Tibial nerve (tissue), 4 donors: ENCODE measurements at regions not wholly inside any gene's neighbourhood (a gene's known extent, or its start where the extent isn't known, plus 50 kb on each side); places are given as distances from the start of the nearest gene placed in this dataset.

ENCODE experiments used
- DNase-seq, 2 donors: peaks; one replicate each; pipeline ENCODE4 v3.0.0-alpha.2; 2019; ENCODE audit warnings: low spot score in 2 of 2
- H3K27ac ChIP-seq, 4 donors: fragments of 200-600 bp; sonication (generic) in 3 of 4; one replicate each; pipeline ENCODE4 v1.5.1; 2017 to 2019; ENCODE audit warnings: mild to moderate bottlenecking in 1 of 4
- H3K27me3 ChIP-seq, 2 donors: fragments of 200-600 bp; sonication (generic) in 1 of 2; one replicate each; pipeline versions ENCODE4 v1.5.1 to v1.6.0; 2017 to 2019
- H3K36me3 ChIP-seq, 3 donors: fragments of 200-600 bp; sonication (generic); one replicate each; pipeline ENCODE4 v1.5.1; 2018 to 2019
- H3K4me1 ChIP-seq, 4 donors: fragments of 200-600 bp; sonication (generic) in 3 of 4; one replicate each; pipeline ENCODE4 v1.5.1; 2017 to 2019
- H3K4me3 ChIP-seq, 4 donors: fragments of 200-600 bp; sonication (generic) in 3 of 4; one replicate each; pipeline ENCODE4 v1.5.1; 2017 to 2019; ENCODE audit warnings: mild to moderate bottlenecking in 1 of 4, moderate library complexity in 1 of 4
- H3K9me3 ChIP-seq, 4 donors: fragments of 200-600 bp; sonication (generic) in 3 of 4; one replicate each; pipeline ENCODE4 v1.5.1; 2017 to 2019
- CTCF ChIP-seq, 5 experiments: fragments of 200-600 bp in 3 of 5; fragments of 450-650 bp in 2 of 5; sonication (generic) in 3 of 5; IDR thresholded peaks; one replicate each; pipeline ENCODE4 v1.5.1; 2016 to 2019; ENCODE audit warnings: antibody characterized with exemption in 5 of 5, mild to moderate bottlenecking in 3 of 5, moderate library complexity in 2 of 5
- EP300 ChIP-seq, 2 donors: sonication (generic); formaldehyde crosslinking; IDR thresholded peaks; one replicate each; pipeline ENCODE4 v1.6.1; 2017; ENCODE audit warnings: antibody characterized with exemption in 2 of 2, mild to moderate bottlenecking in 1 of 2
- POLR2A ChIP-seq, 2 donors: fragments of 450-650 bp; IDR thresholded peaks; one replicate each; pipeline ENCODE4 v1.6.1; 2017; ENCODE audit warnings: antibody characterized with exemption in 2 of 2, mild to moderate bottlenecking in 2 of 2, moderate library complexity in 2 of 2
- WGBS, 2 donors: methylation state at CpG; one replicate each; pipeline ENCODE4 v1.1.5; 2018; 5-methylcytosine and 5-hydroxymethylcytosine counted together

GRCh38 chr16:65449526-65449925, 327.7 kb upstream of the CDH11 start:
- no peak for TF ChIP-seq POLR2A (IDR thresholded peaks at IDR 0.05)
- Histone ChIP-seq H3K36me3 (no peaks in the 10 kb centered on the region), H3K27ac (no peak overlapping the region), H3K27me3 (no peaks in the 10 kb centered on the region), H3K4me3 (no peak overlapping the region), H3K9me3 (peaks cover 0 to 13% (median 1%) of the 10 kb centered on the region in 4 donors), H3K4me1 (no peaks in the 10 kb centered on the region)
- 93 to 100% methylated on average over 1 of the region's 1 CpG for WGBS, 2 donors
- DNase-seq, result no peak

GRCh38 chr16:65446427-65446826, 324.6 kb upstream of the CDH11 start:
- Histone ChIP-seq H3K27me3 (no peaks in the 10 kb centered on the region), H3K9me3 (peaks cover 0 to 13% (median 1%) of the 10 kb centered on the region in 4 donors), H3K36me3 (no peaks in the 10 kb centered on the region), H3K4me1 (no peaks in the 10 kb centered on the region), H3K4me3 (no peak overlapping the region), H3K27ac (no peak overlapping the region)
- TF ChIP-seq CTCF (IDR thresholded peaks at IDR 0.05) (no peak), POLR2A (IDR thresholded peaks at IDR 0.05) (no peak), EP300 (IDR thresholded peaks at IDR 0.05) (no peak)
- no peak for DNase-seq
- 90 to 91% methylated on average over 2 of the region's 2 CpGs for WGBS, 2 donors

- DNase-seq, result no peak
- 41 to 50% methylated on average over 1 of the region's 1 CpG for WGBS, 2 donors
- TF ChIP-seq POLR2A (IDR thresholded peaks at IDR 0.05), result no peak
Observed at GRCh38 chr16:65445313-65446260, 323.7 kb upstream of the CDH11 start.

GRCh38 chr16:65441501-65441900, 319.6 kb upstream of the CDH11 start:
- WGBS, 2 donors, result 71 to 73% methylated on average over 2 of the region's 2 CpGs
- no peaks in the 10 kb centered on the region for H3K4me1 ChIP-seq
- H3K36me3 ChIP-seq, result no peaks in the 10 kb centered on the region
- TF ChIP-seq EP300 (IDR thresholded peaks at IDR 0.05) (no peak), CTCF (IDR thresholded peaks at IDR 0.05) (no peak), POLR2A (IDR thresholded peaks at IDR 0.05) (no peak)
- no peak for DNase-seq
- H3K4me3 ChIP-seq, result no peak overlapping the region
- no peak overlapping the region for H3K27ac ChIP-seq
- H3K27me3 ChIP-seq, result no peaks in the 10 kb centered on the region
- no peaks in the 10 kb centered on the region for H3K9me3 ChIP-seq

More at GRCh38 chr16:65445313-65446260, 323.7 kb upstream of the CDH11 start:
- peaks cover 0 to 13% (median 1%) of the 10 kb centered on the region in 4 donors for H3K9me3 ChIP-seq
- H3K36me3 ChIP-seq, result no peaks in the 10 kb centered on the region
- H3K4me3 ChIP-seq, result no peak overlapping the region
- no peak overlapping the region for H3K27ac ChIP-seq
- no peaks in the 10 kb centered on the region for H3K4me1 ChIP-seq
- no peaks in the 10 kb centered on the region for H3K27me3 ChIP-seq

DNA sequence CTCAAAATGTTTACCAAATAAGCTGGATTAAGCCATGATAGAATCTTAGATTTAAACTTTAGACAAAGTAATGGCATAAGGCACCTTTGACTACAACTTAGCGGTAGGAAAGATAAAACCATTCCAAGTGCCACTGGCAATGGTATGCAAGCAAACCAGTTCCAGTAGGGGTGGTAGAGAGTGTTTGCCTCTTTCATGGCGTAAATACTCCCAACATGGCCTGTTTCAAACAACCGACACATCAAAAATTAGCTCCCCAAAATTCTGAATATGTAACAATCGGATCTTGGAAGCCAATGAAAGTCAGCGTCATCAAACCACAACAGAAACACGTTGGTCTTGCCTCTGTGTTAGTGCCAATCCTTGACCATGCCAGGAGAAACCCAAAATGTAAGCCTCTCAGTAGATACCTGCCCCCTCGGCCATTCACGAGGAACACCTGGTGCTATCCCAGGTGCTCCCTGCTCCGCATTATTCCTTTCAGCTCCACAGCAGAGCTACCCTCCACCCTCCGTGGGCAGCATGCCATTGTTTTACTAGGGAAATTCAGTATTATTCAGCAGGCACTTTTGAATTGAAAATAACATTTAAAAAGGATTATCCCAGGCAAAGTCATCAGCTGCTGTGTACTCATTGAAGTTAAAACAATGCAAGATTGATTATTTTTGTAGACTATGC, 307.8 kb upstream of the CDH11 start:
- H3K27me3 ChIP-seq, result no peaks in the 10 kb centered on the region

More for the DNA sequence above, 307.8 kb upstream of the CDH11 start:
- WGBS, 2 donors, result 83% methylated on average over 10 of the region's 10 CpGs
- Histone ChIP-seq H3K27ac (no peak overlapping the region), H3K36me3 (no peaks in the 10 kb centered on the region), H3K9me3 (no peaks in the 10 kb centered on the region), H3K4me1 (no peaks in the 10 kb centered on the region), H3K4me3 (no peak overlapping the region)
- no peak for TF ChIP-seq POLR2A (IDR thresholded peaks at IDR 0.05)
- no peak for TF ChIP-seq CTCF (IDR thresholded peaks at IDR 0.05)
- no peak for TF ChIP-seq EP300 (IDR thresholded peaks at IDR 0.05)
- no peak for DNase-seq
